HG03066 (cell line): ENCODE measurements at regions not wholly inside any gene's neighbourhood (a gene's known extent, or its start where the extent isn't known, plus 50 kb on each side); places are given as distances from the start of the nearest gene placed in this dataset.
"Not testable (repeated sequence)": the region's sequence is repeated elsewhere in the genome, so short reads cannot be mapped to it uniquely, and the experiment has no call there.

Source experiments
- ATAC-seq: cut with Tn5 transposase; IDR thresholded peaks from one replicate; pipeline ENCODE4 v1.9.1; 2021; ENCODE audit warnings: low read depth; ENCODE audit not compliant: unreplicated experiment

GRCh38 chr6:919500-919899 lies 226.6 kb upstream of the EXOC2 start:
- ATAC-seq, result no peak

DNA sequence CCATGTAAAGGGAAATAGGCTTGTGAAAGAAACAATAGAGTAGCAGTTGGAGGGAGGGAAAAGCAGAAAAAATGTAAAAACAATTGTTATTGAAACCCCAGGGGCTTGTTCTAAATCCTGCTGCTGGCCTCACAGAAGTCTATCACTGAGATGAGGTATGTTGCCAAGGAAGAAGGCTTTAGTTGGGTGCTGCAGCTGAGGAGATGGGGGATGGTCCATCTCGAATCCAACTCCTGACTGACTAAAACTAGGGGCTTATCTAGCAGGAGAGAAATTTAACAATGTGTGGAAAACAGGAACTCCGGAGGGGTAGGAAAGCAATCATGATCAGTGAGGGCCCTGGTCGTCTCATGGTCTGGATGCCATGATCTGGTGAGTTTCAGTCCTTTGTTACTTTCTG lies 225.0 kb upstream of the EXOC2 start:
- ATAC-seq, result no peak

DNA sequence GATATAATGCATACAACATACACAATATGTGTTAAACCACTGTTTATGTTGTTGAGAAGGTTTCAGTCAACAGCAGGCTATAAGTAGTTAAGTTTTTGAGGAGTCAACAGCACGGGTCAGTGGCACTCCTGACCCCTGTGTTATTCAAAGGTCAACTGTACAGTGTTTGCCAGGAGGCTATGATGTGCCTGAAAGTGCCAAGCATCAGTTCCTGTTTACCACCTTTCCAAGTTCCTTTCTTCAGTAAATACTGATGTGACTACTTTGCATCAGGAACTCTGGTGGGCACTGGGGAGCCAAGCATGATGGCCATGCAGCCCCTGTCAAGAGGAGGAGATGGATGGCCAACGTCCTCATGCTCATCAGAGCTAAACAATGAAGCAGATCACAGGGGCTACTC lies 224.4 kb upstream of the EXOC2 start:
- ATAC-seq, result no peak

DNA sequence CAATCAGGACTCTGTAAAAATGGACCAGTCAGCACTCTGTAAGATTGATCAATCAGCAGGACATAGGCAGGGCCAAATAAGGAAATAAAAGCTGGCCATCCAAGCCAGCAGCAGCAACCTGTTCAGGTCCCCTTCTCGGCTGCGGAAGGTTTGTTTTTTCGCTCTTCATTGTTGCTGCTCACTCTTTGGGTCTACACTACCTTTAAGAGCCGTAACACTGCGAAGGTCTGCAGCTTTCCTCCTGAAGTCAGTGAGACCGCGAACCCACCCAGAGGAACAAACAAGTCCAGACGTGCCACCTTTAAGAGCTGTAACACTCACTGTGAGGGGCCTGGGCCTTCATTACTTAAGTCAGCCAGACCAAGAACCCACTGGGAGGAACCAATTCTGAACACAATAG lies 223.2 kb upstream of the EXOC2 start:
- ATAC-seq, result no peak

- no peak for ATAC-seq
Measured at GRCh38 chr6:912871-913835, 220.2 kb upstream of the EXOC2 start.

- ATAC-seq, result no peak
Measured at GRCh38 chr6:907928-908327, 215.0 kb upstream of the EXOC2 start.

GRCh38 chr6:906920-907319 lies 214.0 kb upstream of the EXOC2 start:
- no peak for ATAC-seq

GRCh38 chr6:905556-905955 lies 212.6 kb upstream of the EXOC2 start:
- ATAC-seq, result no peak

GRCh38 chr6:904994-905393 lies 212.1 kb upstream of the EXOC2 start:
- ATAC-seq, result no peak

- ATAC-seq, result no peak
Measured at GRCh38 chr6:903761-904160, 210.8 kb upstream of the EXOC2 start.

- no peak for ATAC-seq
Measured at GRCh38 chr6:901696-902460, 208.9 kb upstream of the EXOC2 start.

DNA sequence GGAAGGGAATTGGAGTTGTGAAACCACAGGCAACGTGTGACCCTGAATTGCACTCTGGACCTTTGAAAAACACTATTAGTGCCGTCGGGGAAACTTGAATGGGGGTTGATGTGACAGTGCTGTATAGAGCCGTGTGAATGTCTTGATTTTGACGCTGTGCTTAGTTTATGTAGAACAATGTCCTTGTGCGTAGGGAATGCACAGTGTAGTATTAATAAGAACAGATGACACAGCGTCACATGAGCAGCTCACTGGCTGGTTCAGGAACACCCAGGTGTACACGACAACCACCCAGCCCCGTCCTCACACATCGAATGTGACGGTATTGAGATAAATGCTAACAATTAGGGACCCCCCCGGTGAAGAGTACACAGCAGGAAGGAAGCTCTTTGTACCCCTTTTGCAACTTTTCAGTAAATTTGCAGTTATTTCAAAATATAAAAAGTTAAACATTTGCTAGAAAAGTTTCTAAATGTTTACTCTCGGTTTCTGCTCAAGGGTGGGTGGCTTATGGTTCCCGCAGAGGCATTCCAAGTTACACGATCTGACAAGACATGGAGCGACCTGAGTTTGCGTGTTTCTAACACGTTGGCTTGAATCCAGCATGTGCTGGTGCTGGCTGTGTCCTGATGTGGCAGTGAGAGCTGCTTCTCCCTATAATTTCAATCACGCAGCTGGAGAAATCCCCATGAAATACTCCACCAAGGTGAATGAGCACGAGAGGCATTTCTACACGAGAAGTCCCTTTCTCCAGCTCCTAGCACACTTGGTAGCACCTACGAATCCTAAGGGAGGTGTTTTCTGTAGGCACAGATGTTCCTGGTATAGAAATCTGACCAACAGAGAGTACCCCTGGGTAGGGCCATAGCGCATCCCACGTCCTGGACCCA lies 208.0 kb upstream of the EXOC2 start:
- no peak for ATAC-seq

- no peak for ATAC-seq
Measured at GRCh38 chr6:897528-898207, 204.7 kb upstream of the EXOC2 start.

- ATAC-seq, result no peak
Measured at GRCh38 chr6:894274-894673, 201.3 kb upstream of the EXOC2 start.

GRCh38 chr6:890995-891394 lies 198.1 kb upstream of the EXOC2 start:
- ATAC-seq, result no peak

DNA sequence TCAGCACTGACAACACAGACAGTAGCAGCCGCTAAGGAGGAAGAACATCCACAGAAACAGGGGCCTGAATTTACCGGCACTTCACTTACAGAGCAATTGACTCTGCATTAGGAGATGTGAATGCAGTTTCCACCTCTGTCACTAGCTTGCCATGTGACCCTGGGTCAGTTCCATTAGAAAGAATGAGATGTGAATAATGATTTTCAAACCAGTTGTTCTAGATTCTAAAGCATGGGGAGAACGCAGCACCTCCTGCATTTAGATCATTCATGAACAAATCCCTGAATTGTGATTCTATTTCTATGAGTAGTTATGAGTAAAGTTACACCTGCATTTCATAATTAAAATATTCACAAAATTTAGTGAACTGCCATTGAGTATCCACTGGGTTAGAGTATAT lies 197.3 kb upstream of the EXOC2 start:
- ATAC-seq, result no peak

DNA sequence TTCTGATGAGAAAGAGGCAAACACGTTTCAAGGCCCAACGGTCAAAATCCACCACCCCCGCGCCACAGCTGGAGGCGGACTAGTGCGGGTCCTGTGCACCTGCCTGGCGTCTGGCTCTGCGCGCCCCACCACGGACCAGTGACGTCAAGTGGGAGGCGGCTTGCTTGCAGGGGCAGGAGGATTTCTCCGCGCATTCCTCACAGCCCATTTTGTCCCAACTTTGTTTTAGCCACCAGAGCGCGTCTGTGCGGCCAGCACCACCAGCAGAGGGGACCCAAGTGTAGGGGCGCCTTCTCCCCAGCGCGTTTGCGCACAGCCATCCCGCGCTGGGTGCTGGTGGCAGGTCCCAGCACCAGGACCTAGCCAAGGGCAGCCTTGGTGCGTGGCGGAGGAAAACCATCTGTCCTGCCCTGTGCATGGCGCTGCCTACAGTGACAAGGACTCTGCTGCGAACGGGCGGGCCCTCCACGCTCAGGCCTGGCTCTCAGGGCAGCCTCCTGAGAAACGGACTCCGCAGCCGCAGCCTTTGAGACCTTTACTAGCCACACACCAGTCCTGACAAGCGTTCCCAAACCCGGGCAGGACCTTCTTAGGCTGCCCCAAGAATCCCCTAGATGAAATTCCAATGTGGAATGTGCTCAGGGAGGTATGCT lies 194.8 kb upstream of the EXOC2 start:
- no peak for ATAC-seq

- ATAC-seq, result not testable (repeated sequence)
Measured at GRCh38 chr6:886116-886515, 193.2 kb upstream of the EXOC2 start.

- ATAC-seq, result no peak
Measured at GRCh38 chr6:885051-885590, 192.2 kb upstream of the EXOC2 start.
